Stomach smooth muscle (tissue), 2 donors: ENCODE measurements at regions not wholly inside any gene's neighbourhood (a gene's known extent, or its start where the extent isn't known, plus 50 kb on each side); places are given as distances from the start of the nearest gene placed in this dataset.

Source experiments
- H3K27ac ChIP-seq: one replicate; pipeline ENCODE4 v1.7.0; 2013; ENCODE audit warnings: mild to moderate bottlenecking, low read length, inconsistent platforms
- H3K27me3 ChIP-seq, 2 donors: one replicate each; pipeline ENCODE4 v1.7.0; 2013; ENCODE audit warnings: low read length in 2 of 2; ENCODE audit not compliant: insufficient read depth in 2 of 2, control insufficient read depth in 1 of 2
- H3K36me3 ChIP-seq, 2 donors: one replicate each; pipeline ENCODE4 v1.7.0; 2013; ENCODE audit warnings: low read length in 2 of 2; ENCODE audit not compliant: control insufficient read depth in 2 of 2, insufficient read depth in 2 of 2
- H3K4me1 ChIP-seq: one replicate; pipeline ENCODE4 v1.7.0; 2013; ENCODE audit warnings: low read length; ENCODE audit not compliant: control insufficient read depth, insufficient read depth
- H3K4me3 ChIP-seq, 2 donors: one replicate each; pipeline ENCODE4 v1.7.0; 2013; ENCODE audit warnings: low read length in 2 of 2
- H3K9ac ChIP-seq, 2 donors: one replicate each; pipeline ENCODE4 v1.7.0; 2013; ENCODE audit warnings: low read length in 2 of 2, mild to moderate bottlenecking in 1 of 2
- H3K9me3 ChIP-seq, 2 donors: one replicate each; pipeline ENCODE4 v1.7.0; 2013; ENCODE audit warnings: low read length in 2 of 2; ENCODE audit not compliant: control insufficient read depth in 2 of 2
- donor health status: healthy.
- donor health status: Pancreatic carcinoma.

DNA sequence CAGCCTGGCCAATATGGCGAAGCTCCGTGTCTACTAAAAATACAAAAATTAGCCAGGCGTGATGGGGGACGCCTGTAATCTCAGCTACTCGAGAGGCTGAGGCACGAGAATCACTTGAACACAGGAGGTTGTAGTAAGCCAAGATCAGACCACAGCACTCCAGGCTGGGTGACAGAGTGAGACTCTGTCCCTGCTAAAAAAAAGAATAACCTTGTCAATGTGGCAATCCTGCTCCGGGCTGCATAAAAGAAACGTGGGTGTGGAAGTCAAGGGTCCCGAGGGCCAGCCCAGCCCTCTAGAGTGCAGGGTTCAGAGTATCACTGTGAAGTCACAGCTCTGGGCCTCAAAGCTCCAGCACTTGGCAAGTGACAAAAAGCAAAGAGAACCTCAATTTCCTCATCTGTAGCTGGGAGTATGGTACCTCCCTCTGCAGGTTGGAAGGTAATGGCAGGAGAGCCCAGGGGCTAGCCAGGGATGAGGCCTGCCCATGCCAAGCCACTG lies 73.5 kb upstream of the IQSEC1 start:
- Histone ChIP-seq H3K4me1 (no peaks in the 10 kb centered on the region), H3K27ac (no peak overlapping the region), H3K36me3 (no peaks in the 10 kb centered on the region), H3K9ac (no peak overlapping the region), H3K9me3 (peaks cover 0 to 12% of the 10 kb centered on the region in 2 donors), H3K27me3 (peaks cover 0 to 6% of the 10 kb centered on the region in 2 donors), H3K4me3 (no peak overlapping the region)

DNA sequence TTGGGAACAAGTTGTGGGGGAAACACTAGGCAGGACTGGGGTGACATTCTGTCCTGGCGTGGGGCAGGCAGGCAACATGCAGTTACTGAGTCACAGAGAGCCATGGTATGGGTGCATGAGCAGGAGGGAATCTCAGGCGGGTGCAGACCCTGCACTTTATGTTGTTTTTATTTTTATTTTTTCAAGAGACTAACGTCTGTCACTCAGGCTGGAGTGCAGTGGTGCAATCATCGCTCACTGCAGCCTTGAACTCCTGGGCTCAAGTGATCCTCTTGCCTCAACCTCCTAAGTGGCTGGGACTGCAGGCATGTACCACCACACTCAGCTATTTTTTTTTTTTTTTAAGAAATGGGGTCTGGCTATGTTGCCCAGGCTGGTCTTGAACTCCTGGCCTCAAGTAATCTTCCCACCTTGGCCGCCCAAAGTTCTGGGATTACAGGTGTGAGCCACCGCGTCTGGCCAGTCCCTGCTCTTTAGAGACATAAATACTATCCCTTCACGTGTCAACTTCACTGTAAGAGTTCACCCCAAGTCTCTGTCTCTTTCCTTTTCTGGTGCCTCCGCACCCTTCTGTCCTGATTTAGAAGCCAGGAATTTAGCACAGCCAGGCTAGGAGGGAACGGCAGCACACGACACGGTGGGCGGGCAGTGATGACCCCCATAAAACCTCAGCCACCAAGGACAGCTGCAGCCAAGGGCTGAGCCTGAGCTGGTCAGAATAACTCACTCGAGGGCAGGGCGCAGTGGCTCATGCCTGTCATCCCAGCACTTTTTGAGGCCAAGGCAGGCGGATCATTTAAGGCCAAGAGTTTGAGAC lies 72.8 kb upstream of the IQSEC1 start:
- Histone ChIP-seq H3K36me3 (no peaks in the 10 kb centered on the region), H3K4me1 (no peaks in the 10 kb centered on the region), H3K27me3 (peaks cover 0 to 5% of the 10 kb centered on the region in 2 donors), H3K4me3 (no peak overlapping the region), H3K9me3 (peaks cover 0 to 12% of the 10 kb centered on the region in 2 donors), H3K27ac (no peak overlapping the region), H3K9ac (no peak overlapping the region)

- H3K4me3 ChIP-seq: no peak overlapping the region
- H3K27me3 ChIP-seq: peaks cover 0 to 5% of the 10 kb centered on the region in 2 donors
- H3K9me3 ChIP-seq: peaks cover 0 to 8% of the 10 kb centered on the region in 2 donors
- no peaks in the 10 kb centered on the region for H3K36me3 ChIP-seq
- no peaks in the 10 kb centered on the region for H3K4me1 ChIP-seq
- no peak overlapping the region for H3K27ac ChIP-seq
- no peak overlapping the region for H3K9ac ChIP-seq
Observed at GRCh38 chr3:13145131-13145825, 72.0 kb upstream of the IQSEC1 start.

GRCh38 chr3:13144163-13145023 lies 71.2 kb upstream of the IQSEC1 start:
- Histone ChIP-seq H3K9ac (no peak overlapping the region), H3K4me3 (no peak overlapping the region), H3K9me3 (peaks cover 0 to 7% of the 10 kb centered on the region in 2 donors), H3K4me1 (no peaks in the 10 kb centered on the region), H3K27ac (no peak overlapping the region), H3K36me3 (no peaks in the 10 kb centered on the region), H3K27me3 (peaks cover 0 to 5% of the 10 kb centered on the region in 2 donors)

DNA sequence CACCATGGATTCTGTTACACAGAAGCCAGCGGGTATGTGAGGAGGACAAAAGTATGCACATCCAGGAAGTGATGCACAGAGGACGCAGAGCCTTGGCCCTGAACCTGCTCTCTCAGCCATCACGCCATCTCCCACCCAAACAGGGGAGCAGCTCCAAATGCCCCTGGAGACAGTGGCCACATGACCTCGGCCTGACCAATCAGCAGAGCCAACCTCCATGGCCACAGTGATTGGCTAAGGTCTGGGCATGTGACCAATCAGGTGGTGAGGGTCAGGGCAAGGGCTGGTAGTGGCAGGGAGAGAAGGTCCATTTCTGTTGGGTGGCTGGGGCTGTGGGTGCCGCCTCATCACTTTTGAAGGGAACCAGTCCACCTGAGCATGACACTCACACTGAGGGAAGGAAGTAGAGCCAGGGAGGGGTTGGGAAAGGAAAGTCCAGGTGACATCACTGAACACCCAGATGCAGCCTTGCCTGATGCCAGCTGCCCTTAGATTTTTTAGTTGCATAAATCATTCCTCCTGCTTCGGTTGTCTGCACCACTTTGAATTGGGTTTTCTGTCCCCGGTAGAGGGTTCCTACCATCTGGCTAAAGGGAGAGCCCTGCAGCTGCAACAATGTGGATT lies 70.3 kb upstream of the IQSEC1 start:
- H3K9ac ChIP-seq: no peak overlapping the region
- H3K36me3 ChIP-seq: no peaks in the 10 kb centered on the region
- H3K4me3 ChIP-seq: no peak overlapping the region
- H3K27me3 ChIP-seq: peaks cover 0 to 5% of the 10 kb centered on the region in 2 donors
- H3K27ac ChIP-seq: no peak overlapping the region
- H3K4me1 ChIP-seq: no peaks in the 10 kb centered on the region
- peaks cover 0 to 7% of the 10 kb centered on the region in 2 donors for H3K9me3 ChIP-seq

GRCh38 chr3:13142552-13143380 lies 69.5 kb upstream of the IQSEC1 start:
- no peaks in the 10 kb centered on the region for H3K36me3 ChIP-seq
- H3K4me3 ChIP-seq: no peak overlapping the region
- no peak overlapping the region for H3K27ac ChIP-seq
- H3K4me1 ChIP-seq: no peaks in the 10 kb centered on the region
- no peak overlapping the region for H3K9ac ChIP-seq
- H3K9me3 ChIP-seq: peaks cover 0 to 7% of the 10 kb centered on the region in 2 donors
- H3K27me3 ChIP-seq: peaks cover 0 to 3% of the 10 kb centered on the region in 2 donors

DNA sequence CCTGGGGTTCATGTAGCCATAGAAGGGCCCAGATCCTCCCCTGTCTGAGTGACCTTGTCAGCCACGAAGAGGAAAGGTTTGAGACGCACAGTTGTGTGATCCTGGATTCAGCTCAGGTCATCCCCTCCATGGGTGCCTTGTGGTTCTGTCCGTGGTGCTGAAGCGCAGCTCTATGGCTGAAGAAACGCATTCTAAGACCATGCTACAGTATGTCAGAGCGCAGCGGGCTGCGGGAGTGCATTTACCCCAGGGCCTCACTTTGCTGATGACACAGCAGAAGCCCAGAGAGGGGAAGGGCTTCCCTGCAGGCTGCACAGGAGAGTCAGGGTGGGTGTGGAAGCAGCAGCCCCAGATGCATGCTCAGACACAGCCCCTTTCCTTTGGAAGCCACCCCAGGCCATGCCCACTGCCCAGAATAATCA lies 68.8 kb upstream of the IQSEC1 start:
- peaks cover 0 to 3% of the 10 kb centered on the region in 2 donors for H3K27me3 ChIP-seq
- no peak overlapping the region for H3K27ac ChIP-seq

GRCh38 chr3:13141183-13141582 lies 68.0 kb upstream of the IQSEC1 start:
- no peak overlapping the region for H3K4me3 ChIP-seq
- H3K9me3 ChIP-seq: peaks cover 0 to 7% of the 10 kb centered on the region in 2 donors
- peaks cover 0 to 3% of the 10 kb centered on the region in 2 donors for H3K27me3 ChIP-seq
- no peak overlapping the region for H3K27ac ChIP-seq
- H3K9ac ChIP-seq: no peak overlapping the region
- H3K4me1 ChIP-seq: no peaks in the 10 kb centered on the region
- H3K36me3 ChIP-seq: no peaks in the 10 kb centered on the region

More for the DNA sequence above, 68.8 kb upstream of the IQSEC1 start:
- Histone ChIP-seq H3K4me3 (no peak overlapping the region), H3K9ac (no peak overlapping the region), H3K4me1 (no peaks in the 10 kb centered on the region), H3K36me3 (no peaks in the 10 kb centered on the region), H3K9me3 (peaks cover 0 to 7% of the 10 kb centered on the region in 2 donors)

DNA sequence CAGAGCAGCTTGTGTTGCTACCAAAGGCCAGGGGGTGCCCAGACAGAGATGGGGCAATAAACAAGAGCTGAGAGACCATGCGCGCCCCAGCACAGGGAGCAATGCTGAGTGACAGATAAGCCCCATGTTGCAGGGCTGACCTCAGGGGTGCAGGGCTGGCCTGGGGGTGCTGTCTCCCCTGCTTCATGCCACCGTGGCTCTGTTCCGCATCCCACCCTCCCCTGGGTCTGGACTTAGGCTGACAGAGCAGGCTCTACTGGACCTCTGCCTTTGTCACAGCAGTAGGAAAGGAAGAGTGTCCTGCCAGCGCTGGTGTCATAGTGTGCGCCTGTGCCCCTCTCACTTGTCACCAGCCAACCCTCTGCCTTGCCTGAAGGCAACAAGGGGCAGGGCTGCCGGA lies 67.4 kb upstream of the IQSEC1 start:
- peaks cover 0 to 7% of the 10 kb centered on the region in 2 donors for H3K9me3 ChIP-seq
- no peak overlapping the region for H3K27ac ChIP-seq
- no peaks in the 10 kb centered on the region for H3K4me1 ChIP-seq
- H3K4me3 ChIP-seq: no peak overlapping the region
- H3K27me3 ChIP-seq: peaks cover 2 to 3% of the 10 kb centered on the region in 2 donors
- no peak overlapping the region for H3K9ac ChIP-seq
- no peaks in the 10 kb centered on the region for H3K36me3 ChIP-seq
